GM13977 (cell line): ENCODE measurements at regions not wholly inside any gene's neighbourhood (a gene's known extent, or its start where the extent isn't known, plus 50 kb on each side); places are given as distances from the start of the nearest gene placed in this dataset.
"Not testable (repeated sequence)": the region's sequence is repeated elsewhere in the genome, so short reads cannot be mapped to it uniquely, and the experiment has no call there.

Experiments
- DNase-seq: peaks from one replicate; pipeline ENCODE4 v3.0.0; 2012; ENCODE audit warnings: low spot score
- in situ Hi-C: fragments of 300-500 bp; cut with MboI; formaldehyde crosslinking; loops from one replicate; pipeline ENCODE4 v1.12.0; 2022; ENCODE audit warnings: low sequenced_read_pairs, low pct_unique_long_range_greater_than_20kb, mixed read lengths, inconsistent platforms; ENCODE audit not compliant: unreplicated experiment
- TF ChIP-seq, protein P1 (sequence below): IDR thresholded peaks from 2 replicates; pipeline ENCODE4 v1.5.1; 2012; ENCODE audit warnings: mild to moderate bottlenecking, control low read depth; ENCODE audit not compliant: insufficient read depth; ENCODE audit errors: extremely low read depth, missing control alignments

DNA sequence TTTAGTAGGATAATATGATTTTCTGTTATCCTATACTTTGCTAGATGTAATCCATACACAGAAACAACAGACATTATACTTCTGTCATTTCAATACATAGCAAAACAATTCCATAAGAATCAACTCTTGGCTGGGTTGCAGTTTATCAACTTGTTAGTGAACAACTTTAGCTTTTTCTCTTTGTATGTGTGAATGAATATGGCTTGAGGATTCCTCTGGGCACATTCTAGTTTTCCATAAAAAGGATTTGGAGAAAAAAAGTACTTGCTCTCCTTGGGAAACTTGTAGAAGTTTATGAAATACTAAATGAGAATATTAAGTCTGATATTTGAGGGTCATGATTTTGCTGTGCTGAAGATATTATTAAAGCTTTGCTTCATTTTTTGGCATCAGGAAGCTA lies 210.7 kb upstream of the GIMD1 start:
- TF ChIP-seq, protein P1, sequence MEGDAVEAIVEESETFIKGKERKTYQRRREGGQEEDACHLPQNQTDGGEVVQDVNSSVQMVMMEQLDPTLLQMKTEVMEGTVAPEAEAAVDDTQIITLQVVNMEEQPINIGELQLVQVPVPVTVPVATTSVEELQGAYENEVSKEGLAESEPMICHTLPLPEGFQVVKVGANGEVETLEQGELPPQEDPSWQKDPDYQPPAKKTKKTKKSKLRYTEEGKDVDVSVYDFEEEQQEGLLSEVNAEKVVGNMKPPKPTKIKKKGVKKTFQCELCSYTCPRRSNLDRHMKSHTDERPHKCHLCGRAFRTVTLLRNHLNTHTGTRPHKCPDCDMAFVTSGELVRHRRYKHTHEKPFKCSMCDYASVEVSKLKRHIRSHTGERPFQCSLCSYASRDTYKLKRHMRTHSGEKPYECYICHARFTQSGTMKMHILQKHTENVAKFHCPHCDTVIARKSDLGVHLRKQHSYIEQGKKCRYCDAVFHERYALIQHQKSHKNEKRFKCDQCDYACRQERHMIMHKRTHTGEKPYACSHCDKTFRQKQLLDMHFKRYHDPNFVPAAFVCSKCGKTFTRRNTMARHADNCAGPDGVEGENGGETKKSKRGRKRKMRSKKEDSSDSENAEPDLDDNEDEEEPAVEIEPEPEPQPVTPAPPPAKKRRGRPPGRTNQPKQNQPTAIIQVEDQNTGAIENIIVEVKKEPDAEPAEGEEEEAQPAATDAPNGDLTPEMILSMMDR: no peak
- in situ Hi-C loops: no loop called here
- DNase-seq: no peak

DNA sequence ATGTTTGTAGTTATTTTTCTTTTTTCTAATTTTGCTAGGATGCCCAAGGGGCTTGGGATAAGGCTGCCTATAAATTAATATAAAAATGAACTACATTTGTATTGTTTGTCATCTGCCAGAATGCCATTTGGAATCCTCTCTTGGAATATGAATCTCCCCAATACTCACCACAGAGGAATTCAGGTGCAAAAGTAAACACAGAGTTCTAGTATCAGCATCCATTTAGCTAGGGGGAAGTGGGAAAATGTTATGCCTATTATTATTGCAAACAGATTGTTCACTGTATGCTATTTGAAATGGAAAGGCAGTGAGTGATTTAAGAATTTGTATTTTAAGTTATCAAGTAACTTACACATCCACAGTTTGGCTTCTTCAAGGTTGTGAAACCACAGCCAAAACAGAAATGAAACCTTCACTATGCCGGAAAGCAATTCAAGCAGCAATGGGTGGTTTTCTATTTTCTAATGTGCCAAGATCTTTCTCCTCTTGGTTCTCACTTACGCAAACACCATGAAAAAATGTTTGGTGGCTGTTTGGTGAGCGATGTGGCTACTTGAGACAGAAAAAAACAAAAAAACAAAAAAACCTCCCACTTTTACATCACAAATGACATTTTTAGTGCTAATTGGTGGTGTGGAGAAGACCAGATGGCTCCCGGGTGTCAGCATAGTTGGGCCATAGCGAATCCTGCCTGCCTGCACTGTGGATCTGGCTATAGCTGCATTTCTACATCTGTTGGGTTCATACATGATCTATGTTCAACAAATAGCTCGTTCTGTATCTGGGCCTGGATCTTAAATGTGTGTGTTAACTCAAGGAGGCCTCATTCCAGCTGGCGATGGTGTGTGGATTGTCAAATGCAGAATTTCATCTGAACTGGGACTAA lies 200.8 kb upstream of the GIMD1 start:
- in situ Hi-C loops: no loop called here
- DNase-seq: no peak
- TF ChIP-seq, protein P1: no peak

DNA sequence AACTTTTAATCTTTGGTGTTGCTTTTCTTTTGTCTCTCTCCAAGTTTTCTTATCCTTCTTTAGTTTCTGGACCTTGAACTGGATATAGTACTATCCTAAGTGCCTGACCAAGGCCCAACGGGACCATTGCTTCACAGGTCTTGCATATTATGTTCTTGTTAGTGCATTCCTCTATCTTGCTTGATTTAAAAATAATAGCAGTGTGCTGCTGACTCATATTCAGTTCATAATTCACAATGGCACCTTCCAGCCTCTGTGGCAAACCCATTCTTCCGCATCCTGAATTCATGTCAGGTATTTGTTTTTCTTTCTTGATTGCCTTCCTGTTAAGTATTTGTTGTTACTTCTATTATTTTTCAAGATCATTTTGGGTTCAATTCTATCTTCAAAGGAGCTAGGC lies 197.1 kb upstream of the GIMD1 start:
- TF ChIP-seq, protein P1: no peak
- no peak for DNase-seq

DNA sequence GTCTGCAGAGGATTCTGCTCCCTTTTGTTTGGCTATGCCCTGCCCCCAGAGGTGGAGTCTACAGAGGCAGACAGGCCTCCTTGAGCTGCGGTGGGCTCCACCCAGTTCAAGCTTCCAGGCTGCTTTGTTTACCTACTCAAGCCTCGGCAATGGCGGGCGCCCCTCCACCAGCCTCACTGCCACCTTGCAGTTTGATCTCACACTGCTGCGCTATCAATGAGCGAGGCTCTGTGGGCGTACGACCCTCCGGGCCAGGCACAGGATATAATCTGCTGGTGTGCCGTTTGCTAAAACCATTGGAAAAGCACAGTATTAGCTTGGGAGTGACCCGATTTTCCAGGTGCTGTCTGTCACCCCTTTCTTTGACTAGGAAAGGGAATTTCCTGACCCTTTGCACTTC lies 195.1 kb upstream of the GIMD1 start:
- DNase-seq, in situ Hi-C loops: not testable (repeated sequence)

More for the DNA sequence above, 197.1 kb upstream of the GIMD1 start:
- in situ Hi-C loops: no loop called here

DNA sequence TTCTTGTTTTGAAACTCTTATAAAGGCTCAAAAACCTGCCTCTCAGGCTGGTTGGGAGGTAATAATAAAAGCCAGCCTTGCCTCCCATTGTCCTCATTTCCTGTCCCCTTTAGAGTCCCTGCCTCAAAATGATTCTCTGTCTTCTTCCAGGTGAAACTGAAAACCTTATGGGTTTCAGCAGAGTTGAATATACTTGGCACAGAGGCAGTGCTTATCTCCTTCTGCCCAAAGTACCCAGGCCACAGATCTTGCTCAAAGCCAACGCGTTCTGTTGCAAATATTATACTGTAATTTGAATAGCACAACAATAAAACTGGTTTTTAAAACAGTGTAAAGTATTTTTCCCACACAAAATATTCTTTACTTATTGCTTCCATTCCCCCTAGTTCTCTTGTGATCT lies 183.1 kb upstream of the GIMD1 start:
- TF ChIP-seq, protein P1: no peak
- in situ Hi-C loops: no loop called here
- DNase-seq: no peak

DNA sequence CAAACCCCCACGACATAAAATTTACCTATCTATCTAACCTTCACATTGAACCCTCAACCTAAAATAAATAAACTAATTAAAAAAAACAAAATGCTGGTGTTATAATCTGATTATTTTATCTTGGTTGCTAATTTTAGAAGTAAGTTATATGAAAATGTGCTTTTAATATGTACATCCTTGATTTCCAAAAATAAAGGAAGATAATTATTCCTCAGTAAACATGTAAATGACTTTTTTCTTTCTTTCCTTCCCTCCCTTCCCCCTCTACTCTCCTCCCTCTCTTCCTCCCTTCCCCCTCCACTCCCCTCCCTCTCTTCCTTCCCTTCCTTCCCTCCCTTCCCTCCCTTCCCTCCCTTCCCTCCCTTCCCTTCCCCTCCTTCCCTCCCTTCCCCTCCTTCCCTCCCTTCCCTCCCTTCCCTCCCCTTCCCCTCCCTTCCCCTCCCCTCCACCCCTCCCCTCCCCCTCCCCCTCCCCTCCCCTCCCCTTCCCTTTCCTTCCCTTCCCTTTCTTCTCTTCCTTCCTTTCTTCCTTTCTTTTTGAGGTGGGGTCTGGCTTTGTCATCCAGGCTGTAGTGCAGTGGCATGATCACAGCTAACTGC lies 180.0 kb upstream of the GIMD1 start:
- DNase-seq: no peak
- TF ChIP-seq, protein P1: no peak
- in situ Hi-C loops: no loop called here

DNA sequence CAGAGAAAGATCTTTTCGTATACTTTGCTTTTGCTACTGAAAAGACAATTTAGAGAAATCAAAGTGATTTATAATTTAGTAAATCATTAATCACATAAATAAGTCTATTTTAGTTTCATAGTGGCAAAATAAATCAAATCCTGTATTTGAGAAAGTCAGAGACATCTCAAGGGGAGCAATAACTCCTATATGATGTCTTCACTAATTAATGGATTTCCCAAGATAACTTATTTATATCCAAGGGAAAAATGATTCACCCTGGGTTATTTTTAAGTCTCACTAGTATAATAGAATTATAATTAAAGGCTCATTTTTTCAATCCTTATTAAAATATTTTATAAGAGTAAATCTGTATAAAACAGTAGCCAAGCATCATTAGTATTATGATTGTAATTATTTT lies 177.8 kb upstream of the GIMD1 start:
- in situ Hi-C loops: no loop called here
- DNase-seq: no peak
- TF ChIP-seq, protein P1: no peak

DNA sequence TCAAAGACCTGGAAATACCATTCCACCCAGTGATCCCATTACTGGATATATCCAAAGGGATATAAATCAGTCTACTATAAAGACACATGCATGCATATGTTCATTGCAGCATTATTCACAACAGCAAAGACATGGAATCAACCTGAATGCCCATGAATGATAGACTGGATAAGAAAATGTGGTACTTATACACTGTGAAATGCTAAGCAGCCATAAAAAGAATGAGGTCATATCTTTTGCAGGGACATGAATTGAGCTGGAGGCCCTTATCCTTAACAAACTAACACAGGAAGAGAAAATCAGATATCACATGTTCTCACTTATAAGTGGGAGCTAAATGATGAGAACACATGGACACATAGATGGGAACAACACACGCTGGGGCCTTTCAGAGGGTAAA lies 174.0 kb upstream of the GIMD1 start:
- DNase-seq, in situ Hi-C loops: not testable (repeated sequence)
